ENCODE measurements at regions not wholly inside any gene's neighbourhood (a gene's known extent, or its start where the extent isn't known, plus 50 kb on each side); places are given as distances from the start of the nearest gene placed in this dataset.

GRCh38 chr1:22221233-22221780, 78.4 kb upstream of the WNT4 start:
- no peak for DNase-seq (ENCODE audit: low spot score)

- no peak for DNase-seq (ENCODE audit: low spot score)
Observed at GRCh38 chr1:22222723-22223122, 79.8 kb upstream of the WNT4 start.

- DNase-seq (ENCODE audit: low spot score): no peak
Observed at GRCh38 chr1:22223176-22223575, 80.3 kb upstream of the WNT4 start.

GRCh38 chr1:22224091-22224490, 81.2 kb upstream of the WNT4 start:
- no peak for DNase-seq (ENCODE audit: low spot score)

GRCh38 chr1:22224631-22225030, 81.7 kb upstream of the WNT4 start:
- DNase-seq (ENCODE audit: low spot score): no peak

DNA sequence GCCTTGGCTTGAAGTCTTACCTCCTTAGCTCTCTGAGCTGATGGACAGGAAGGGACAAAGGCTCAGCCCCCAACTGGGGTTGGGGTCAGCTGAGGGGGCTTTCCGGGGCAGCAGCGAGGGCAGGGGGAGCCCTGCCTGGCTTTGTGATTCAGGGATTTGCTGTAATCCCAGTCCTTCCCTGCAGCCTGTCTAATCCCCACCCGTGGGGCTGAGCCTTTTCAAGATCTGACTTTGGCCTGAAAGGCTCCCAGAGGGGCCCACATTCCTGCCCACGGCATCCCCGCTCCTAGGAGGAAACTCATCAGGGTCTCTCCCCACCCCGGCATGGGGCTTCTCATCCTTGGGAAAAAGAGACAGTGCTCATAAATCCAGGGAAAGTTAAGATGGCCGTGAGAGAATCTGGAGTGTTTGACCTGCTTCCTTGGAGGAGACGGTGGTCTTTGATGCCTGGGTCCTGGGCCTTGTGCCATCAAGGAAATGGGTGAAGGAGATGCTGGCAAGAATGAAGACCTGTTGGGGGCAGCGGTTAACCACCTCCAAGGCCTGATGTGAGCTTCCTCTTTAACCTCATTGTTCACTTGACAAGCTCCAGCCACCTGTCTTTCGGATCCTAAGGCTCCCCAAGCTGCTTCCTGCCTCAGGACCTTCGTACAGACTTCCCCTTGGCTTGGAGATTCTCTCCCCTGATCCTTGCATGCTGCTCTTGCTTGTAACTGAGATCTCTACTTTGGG, 83.1 kb upstream of the WNT4 start:
- peak; percentile 91 for DNase-seq (ENCODE audit: low spot score)

DNA sequence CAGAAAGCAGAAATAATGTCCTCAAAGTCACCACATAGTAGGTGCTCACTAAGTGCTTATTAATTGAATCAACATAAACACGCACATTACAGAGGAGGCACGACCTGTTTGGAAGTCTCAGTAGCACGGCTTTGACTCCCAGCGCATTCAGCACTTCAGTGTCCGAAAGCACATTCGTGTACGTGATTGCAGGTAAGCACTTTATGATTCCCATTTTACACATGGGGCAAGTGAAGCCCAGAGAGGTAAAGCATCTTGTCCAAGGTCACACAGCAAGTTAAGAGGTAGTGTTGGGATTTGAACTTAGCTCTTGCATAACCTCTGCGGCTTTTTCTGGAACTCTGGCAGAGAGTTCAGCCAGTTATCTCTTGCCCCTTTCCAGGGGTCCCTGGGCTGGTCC, 85.2 kb upstream of the WNT4 start:
- DNase-seq (ENCODE audit: low spot score): no peak

DNA sequence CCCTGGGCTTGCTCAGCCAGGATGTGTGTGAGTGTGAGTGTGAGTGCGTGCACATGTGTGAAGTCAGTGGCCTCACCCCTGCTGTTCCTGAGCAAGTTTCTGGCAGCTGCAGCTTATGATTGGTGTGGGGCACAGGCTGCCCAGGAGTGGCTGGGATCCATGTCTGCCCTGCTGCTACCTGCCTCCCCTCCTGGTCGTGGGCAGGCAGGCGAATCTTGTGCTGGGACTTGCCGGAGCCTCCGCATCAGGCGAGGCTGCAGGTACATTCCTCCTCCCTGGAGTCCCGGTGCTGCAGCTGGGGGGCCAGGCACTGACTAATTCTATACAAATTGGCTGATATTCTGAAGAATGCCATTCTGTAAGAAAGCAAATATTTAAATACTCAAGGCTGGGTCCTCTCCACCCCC, 85.6 kb upstream of the WNT4 start:
- no peak for DNase-seq (ENCODE audit: low spot score)

GRCh38 chr1:22229379-22229778, 86.5 kb upstream of the WNT4 start:
- no peak for DNase-seq (ENCODE audit: low spot score)

GRCh38 chr1:22231068-22231593, 88.2 kb upstream of the WNT4 start:
- DNase-seq (ENCODE audit: low spot score): no peak

- no peak for DNase-seq (ENCODE audit: low spot score)
Observed at GRCh38 chr1:22231995-22232690, 89.2 kb upstream of the WNT4 start.

DNA sequence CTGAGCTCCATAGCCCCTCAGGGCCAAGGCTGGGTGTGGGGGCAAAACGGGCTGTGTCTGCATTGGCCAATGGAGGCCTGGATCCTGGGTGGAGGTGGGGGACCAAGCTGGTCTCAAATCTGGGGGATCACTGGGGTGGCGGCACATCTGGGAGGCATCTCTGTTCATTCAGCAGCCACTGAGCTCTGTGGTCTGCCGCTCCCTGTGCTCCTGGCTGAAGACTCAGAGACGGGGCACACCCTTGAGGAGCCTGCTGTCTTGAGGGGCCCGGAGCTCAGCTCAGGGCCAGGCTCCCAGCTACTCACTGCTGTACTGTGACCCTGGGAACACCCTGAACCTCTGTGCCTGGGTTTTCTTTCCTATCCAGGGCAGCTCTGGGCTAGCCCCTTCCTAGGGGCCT, 90.3 kb upstream of the WNT4 start:
- DNase-seq (ENCODE audit: low spot score): no peak

- DNase-seq (ENCODE audit: low spot score): no peak
Observed at GRCh38 chr1:22234476-22235030, 91.7 kb upstream of the WNT4 start.

- no peak for DNase-seq (ENCODE audit: low spot score)
Observed at GRCh38 chr1:22236166-22236565, 93.3 kb upstream of the WNT4 start.

GRCh38 chr1:22236900-22237299, 94.0 kb upstream of the WNT4 start:
- DNase-seq (ENCODE audit: low spot score): no peak

- no peak for DNase-seq (ENCODE audit: low spot score)
Observed at GRCh38 chr1:22237433-22238093, 94.7 kb upstream of the WNT4 start.

DNA sequence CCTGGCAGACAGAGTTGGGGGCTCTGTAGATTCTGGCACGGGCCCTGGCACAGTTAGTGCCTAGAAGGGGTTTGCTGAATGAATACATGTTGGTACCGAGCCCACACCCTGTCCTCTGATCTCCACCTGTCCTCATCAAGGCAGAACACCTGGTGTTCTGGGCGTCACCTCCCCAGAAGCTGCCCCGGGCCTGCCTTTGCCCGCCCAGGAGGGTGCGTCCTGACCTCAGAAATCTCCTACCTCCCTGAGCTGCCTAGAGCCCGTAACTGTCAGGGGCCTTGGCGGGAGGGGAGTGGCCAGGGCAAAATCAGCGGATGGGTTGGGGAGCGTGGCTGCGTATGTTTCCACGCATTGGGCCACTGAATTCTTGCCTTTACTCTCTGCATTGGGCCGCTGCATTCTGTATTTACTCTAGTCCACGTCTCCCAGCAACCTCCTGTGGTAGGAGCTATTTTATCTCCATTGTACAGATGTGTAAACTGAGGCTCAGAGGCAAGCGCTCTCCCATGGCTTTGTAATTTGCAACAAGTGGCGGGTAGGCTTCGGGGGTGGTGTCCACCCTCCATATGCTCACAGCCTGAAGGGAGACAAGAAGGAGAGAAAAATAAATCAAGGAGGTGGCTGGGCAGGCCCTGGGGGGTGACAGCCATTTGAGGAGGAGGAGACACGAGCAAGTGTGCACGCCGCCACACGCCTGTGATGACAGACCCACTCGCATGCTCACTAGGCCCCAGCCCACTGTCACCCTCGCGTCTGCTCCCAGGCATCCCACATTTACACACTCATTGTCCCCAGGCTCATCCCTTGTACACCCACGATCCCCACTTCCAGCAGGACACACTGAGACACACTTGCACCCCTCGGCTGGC, 95.7 kb upstream of the WNT4 start:
- no peak for DNase-seq (ENCODE audit: low spot score)

- no peak for DNase-seq (ENCODE audit: low spot score)
Observed at GRCh38 chr1:22239378-22239777, 96.5 kb upstream of the WNT4 start.

GRCh38 chr1:22241250-22241649, 98.4 kb upstream of the WNT4 start:
- DNase-seq (ENCODE audit: low spot score): no peak

DNA sequence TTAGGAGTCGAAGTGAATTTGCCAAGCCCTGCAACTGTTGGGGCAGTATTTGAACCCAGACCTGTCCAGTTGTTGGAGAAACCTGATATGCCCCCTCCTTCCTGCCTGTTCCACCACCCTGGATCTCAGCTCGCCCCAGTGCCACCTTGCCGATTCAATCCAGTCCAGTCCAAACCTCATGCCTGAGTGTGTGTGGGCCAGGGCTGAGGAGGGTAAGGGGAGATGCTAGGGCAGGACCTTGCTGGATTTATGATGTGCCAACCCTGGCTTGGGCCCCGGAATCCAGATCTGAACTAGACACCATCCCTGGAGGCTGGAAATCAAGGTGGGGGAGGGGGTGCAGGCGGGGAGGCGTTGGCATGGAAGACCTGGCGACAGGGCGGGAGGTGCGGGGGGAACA, 98.9 kb upstream of the WNT4 start:
- DNase-seq (ENCODE audit: low spot score): no peak

- DNase-seq (ENCODE audit: low spot score): no peak
Observed at GRCh38 chr1:22245100-22245650, 102.3 kb upstream of the WNT4 start.

Measured in ecto neural progenitor cell (in vitro differentiated cells).